GM06990 (cell line): ENCODE measurements at regions not wholly inside any gene's neighbourhood (a gene's known extent, or its start where the extent isn't known, plus 50 kb on each side); places are given as distances from the start of the nearest gene placed in this dataset.

Source experiments
- DNase-seq: peaks from one replicate; pipeline ENCODE4 v3.0.0-alpha.2; 2011; ENCODE audit not compliant: insufficient read length; ENCODE audit errors: extremely low read depth
- H3K27me3 ChIP-seq: replicated peaks from 2 replicates; pipeline ENCODE4 v1.6.0; 2011; ENCODE audit warnings: low read length; ENCODE audit not compliant: control insufficient read depth, insufficient read depth
- H3K36me3 ChIP-seq: 2 replicates; pipeline ENCODE4 v1.5.1; 2011; ENCODE audit warnings: low read length; ENCODE audit not compliant: control insufficient read depth, insufficient read depth
- H3K4me3 ChIP-seq: replicated peaks from 2 replicates; pipeline ENCODE4 v1.5.1; 2011; ENCODE audit warnings: low read depth, mild to moderate bottlenecking, control low read depth, low read length
- TF ChIP-seq, protein P1 (sequence below): IDR thresholded peaks from 2 replicates; pipeline ENCODE4 v1.5.1; 2011; ENCODE audit warnings: low read length, control low read depth, mild to moderate bottlenecking, inconsistent platforms; ENCODE audit not compliant: insufficient read depth, poor library complexity, severe bottlenecking

- Histone ChIP-seq H3K36me3 (no peaks in the 10 kb centered on the region), H3K27me3 (no peaks in the 10 kb centered on the region), H3K4me3 (no peak overlapping the region)
- TF ChIP-seq, protein P1, sequence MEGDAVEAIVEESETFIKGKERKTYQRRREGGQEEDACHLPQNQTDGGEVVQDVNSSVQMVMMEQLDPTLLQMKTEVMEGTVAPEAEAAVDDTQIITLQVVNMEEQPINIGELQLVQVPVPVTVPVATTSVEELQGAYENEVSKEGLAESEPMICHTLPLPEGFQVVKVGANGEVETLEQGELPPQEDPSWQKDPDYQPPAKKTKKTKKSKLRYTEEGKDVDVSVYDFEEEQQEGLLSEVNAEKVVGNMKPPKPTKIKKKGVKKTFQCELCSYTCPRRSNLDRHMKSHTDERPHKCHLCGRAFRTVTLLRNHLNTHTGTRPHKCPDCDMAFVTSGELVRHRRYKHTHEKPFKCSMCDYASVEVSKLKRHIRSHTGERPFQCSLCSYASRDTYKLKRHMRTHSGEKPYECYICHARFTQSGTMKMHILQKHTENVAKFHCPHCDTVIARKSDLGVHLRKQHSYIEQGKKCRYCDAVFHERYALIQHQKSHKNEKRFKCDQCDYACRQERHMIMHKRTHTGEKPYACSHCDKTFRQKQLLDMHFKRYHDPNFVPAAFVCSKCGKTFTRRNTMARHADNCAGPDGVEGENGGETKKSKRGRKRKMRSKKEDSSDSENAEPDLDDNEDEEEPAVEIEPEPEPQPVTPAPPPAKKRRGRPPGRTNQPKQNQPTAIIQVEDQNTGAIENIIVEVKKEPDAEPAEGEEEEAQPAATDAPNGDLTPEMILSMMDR, result no peak
- DNase-seq, result no peak
Measured at GRCh38 chr2:221786297-221786926, 214.3 kb upstream of the EPHA4 start.

GRCh38 chr2:221780281-221780688, 208.2 kb upstream of the EPHA4 start:
- DNase-seq, result no peak
- TF ChIP-seq, protein P1, result no peak

DNA sequence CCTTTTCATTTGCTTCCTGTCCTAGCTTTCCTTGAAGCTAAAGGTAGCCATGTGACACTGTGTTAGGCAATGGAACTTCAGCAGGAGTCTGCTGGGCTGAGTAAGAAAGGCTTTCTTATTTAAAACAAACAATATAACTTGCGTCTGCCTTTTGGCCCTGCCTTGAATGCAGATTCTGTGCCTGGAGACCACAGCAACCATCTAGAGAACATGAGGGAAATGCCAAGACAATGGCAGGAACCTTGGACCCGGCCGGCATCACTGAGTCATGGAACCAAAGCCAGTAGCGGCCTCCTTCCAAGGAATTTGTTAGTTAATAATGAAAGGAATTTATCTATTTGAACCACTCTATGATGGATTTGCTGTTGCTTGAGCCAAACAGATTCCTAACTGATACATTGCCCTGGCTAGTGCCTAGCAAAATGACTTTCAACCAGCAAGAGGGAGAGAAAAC, 207.5 kb upstream of the EPHA4 start:
- TF ChIP-seq, protein P1, result no peak
- Histone ChIP-seq H3K27me3 (peaks cover 1% of the 10 kb centered on the region; the same call in 1 of the 2 replicates), H3K4me3 (no peak overlapping the region), H3K36me3 (no peaks in the 10 kb centered on the region)
- DNase-seq, result no peak

More at GRCh38 chr2:221780281-221780688, 208.2 kb upstream of the EPHA4 start:
- no peaks in the 10 kb centered on the region for H3K36me3 ChIP-seq
- no peaks in the 10 kb centered on the region for H3K27me3 ChIP-seq
- no peak overlapping the region for H3K4me3 ChIP-seq

DNA sequence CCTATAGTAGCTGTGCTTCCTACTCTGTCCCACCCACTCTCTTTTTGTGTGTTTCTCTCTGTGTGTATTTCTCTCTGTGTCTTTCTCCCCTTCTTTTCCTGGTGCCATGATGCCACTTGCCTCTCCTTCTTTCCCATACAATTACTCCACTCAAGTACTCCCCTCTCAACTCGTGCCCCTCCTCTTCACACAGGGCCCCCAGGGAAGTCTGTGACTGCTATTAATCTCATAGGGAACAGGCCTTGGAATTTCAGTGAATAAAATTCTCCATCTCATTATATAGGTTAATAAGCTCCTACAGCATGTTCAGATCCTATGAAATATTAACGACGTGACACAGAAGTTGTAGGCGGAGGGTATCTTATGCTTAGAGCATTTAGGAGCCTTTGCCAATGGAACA, 205.9 kb upstream of the EPHA4 start:
- no peak overlapping the region for H3K4me3 ChIP-seq
- no peaks in the 10 kb centered on the region for H3K36me3 ChIP-seq
- peaks cover 1% of the 10 kb centered on the region; the same call in 1 of the 2 replicates for H3K27me3 ChIP-seq
- TF ChIP-seq, protein P1, result no peak
- DNase-seq, result no peak

- Histone ChIP-seq H3K36me3 (no peaks in the 10 kb centered on the region), H3K4me3 (no peak overlapping the region), H3K27me3 (peaks cover 1% of the 10 kb centered on the region; the same call in 1 of the 2 replicates)
- TF ChIP-seq, protein P1, result no peak
- no peak for DNase-seq
Measured at GRCh38 chr2:221777119-221777518, 205.0 kb upstream of the EPHA4 start.

- Histone ChIP-seq H3K27me3 (peaks cover 1% of the 10 kb centered on the region; the same call in 1 of the 2 replicates), H3K4me3 (no peak overlapping the region), H3K36me3 (no peaks in the 10 kb centered on the region)
- TF ChIP-seq, protein P1, result no peak
- DNase-seq, result no peak
Measured at GRCh38 chr2:221775096-221775495, 203.0 kb upstream of the EPHA4 start.
